Neural cell (in vitro differentiated cells): ENCODE measurements at regions not wholly inside any gene's neighbourhood (a gene's known extent, or its start where the extent isn't known, plus 50 kb on each side); places are given as distances from the start of the nearest gene placed in this dataset.

Source experiments
- H2AFZ ChIP-seq: fragments of 200-600, 300-800 bp; sonication (generic), shearing (Covaris generic); 2 replicates; pipeline ENCODE4 v1.6.0; 2014; ENCODE audit warnings: low read depth, mild to moderate bottlenecking, antibody characterized with exemption, low read length, moderate library complexity
- H3F3A ChIP-seq: fragments of 200-600 bp; shearing (Covaris generic); 2 replicates; pipeline ENCODE4 v1.6.1; 2016; ENCODE audit warnings: mild to moderate bottlenecking, moderate library complexity, mixed read lengths, antibody characterized with exemption, low read length; ENCODE audit not compliant: insufficient read depth, poor library complexity, severe bottlenecking
- H3K27ac ChIP-seq: fragments of 200-600, 300-800 bp; sonication (generic), shearing (Covaris generic); 2 replicates; pipeline ENCODE4 v1.5.1; 2014; ENCODE audit warnings: mild to moderate bottlenecking, low read length, moderate library complexity
- H3K27me3 ChIP-seq: fragments of 300-800, 200-600 bp; sonication (generic), shearing (Covaris generic); 2 replicates; pipeline ENCODE4 v1.6.0; 2014; ENCODE audit warnings: mild to moderate bottlenecking, low read depth, low read length, moderate library complexity; ENCODE audit not compliant: insufficient read depth
- H3K36me3 ChIP-seq: fragments of 300-800, 200-600 bp; sonication (generic), shearing (Covaris generic); 2 replicates; pipeline ENCODE4 v1.5.1; 2014; ENCODE audit warnings: mild to moderate bottlenecking, antibody characterized with exemption, low read length, moderate library complexity; ENCODE audit not compliant: insufficient read depth
- H3K4me2 ChIP-seq: fragments of 300-800, 200-600 bp; sonication (generic), shearing (Covaris generic); 2 replicates; pipeline ENCODE4 v1.6.0; 2014; ENCODE audit warnings: mild to moderate bottlenecking, low read length
- H3K4me3 ChIP-seq: fragments of 300-800, 200-600 bp; sonication (generic), shearing (Covaris generic); 2 replicates; pipeline ENCODE4 v1.5.1; 2014; ENCODE audit warnings: mild to moderate bottlenecking, low read length, moderate library complexity
- H3K79me2 ChIP-seq: fragments of 200-600 bp; shearing (Covaris generic); replicated peaks from 2 replicates; pipeline ENCODE4 v1.6.0; 2014; ENCODE audit warnings: mild to moderate bottlenecking, low read length, moderate library complexity; ENCODE audit not compliant: insufficient read depth
- H3K9ac ChIP-seq: fragments of 300-800, 200-600 bp; sonication (generic), shearing (Covaris generic); 2 replicates; pipeline ENCODE4 v1.6.1; 2016; ENCODE audit warnings: mild to moderate bottlenecking, low read length, mixed read lengths
- H3K9me2 ChIP-seq: fragments of 200-600 bp; shearing (Covaris generic); 2 replicates; pipeline ENCODE4 v1.6.1; 2016; ENCODE audit warnings: mild to moderate bottlenecking, low read length, mixed read lengths; ENCODE audit not compliant: insufficient read depth
- H3K9me3 ChIP-seq: fragments of 200-600, 300-800 bp; sonication (generic), shearing (Covaris generic); 2 replicates; pipeline ENCODE4 v1.6.1; 2016; ENCODE audit warnings: mild to moderate bottlenecking, mixed run types, low read length, moderate library complexity, mixed read lengths
- H4K20me1 ChIP-seq: fragments of 200-600 bp; shearing (Covaris generic); 2 replicates; pipeline ENCODE4 v1.6.1; 2016; ENCODE audit warnings: mild to moderate bottlenecking, mixed run types; ENCODE audit not compliant: insufficient read depth
- EP300 ChIP-seq: fragments of 450-650 bp; conservative IDR thresholded peaks from 2 replicates; pipeline ENCODE4 v1.6.1; 2014; ENCODE audit warnings: antibody characterized with exemption, mild to moderate bottlenecking, moderate library complexity; ENCODE audit not compliant: poor library complexity, severe bottlenecking
- EZH2 ChIP-seq: fragments of 200-600, 300-800 bp; shearing (Covaris generic), sonication (generic); IDR thresholded peaks from 2 replicates; pipeline ENCODE4 v1.6.1; 2014; ENCODE audit warnings: antibody characterized with exemption, low read length, borderline replicate concordance, mild to moderate bottlenecking; ENCODE audit not compliant: insufficient read depth, poor library complexity, severe bottlenecking
- MXI1 ChIP-seq: fragments of 450-650 bp; conservative IDR thresholded peaks from 2 replicates; pipeline ENCODE4 v1.6.1; 2014; ENCODE audit warnings: antibody characterized with exemption, mild to moderate bottlenecking; ENCODE audit not compliant: poor library complexity, severe bottlenecking
- POLR2AphosphoS5 ChIP-seq: IDR thresholded peaks from 2 replicates; pipeline ENCODE4 v1.6.1; 2012
- RAD21 ChIP-seq: fragments of 450-650 bp; conservative IDR thresholded peaks from 2 replicates; pipeline ENCODE4 v1.6.1; 2014; ENCODE audit warnings: antibody characterized with exemption, mild to moderate bottlenecking, moderate library complexity
- REST ChIP-seq: IDR thresholded peaks from 2 replicates; pipeline ENCODE4 v1.6.1; 2012; ENCODE audit warnings: borderline replicate concordance
- SMC3 ChIP-seq: fragments of 450-650 bp; conservative IDR thresholded peaks from 2 replicates; pipeline ENCODE4 v1.6.1; 2014; ENCODE audit warnings: antibody characterized with exemption, mild to moderate bottlenecking, moderate library complexity; ENCODE audit not compliant: poor library complexity
- TAF1 ChIP-seq: IDR thresholded peaks from 2 replicates; pipeline ENCODE4 v1.6.1; 2012; ENCODE audit warnings: low read depth
- TF ChIP-seq, protein P1 (sequence below): fragments of 450-650 bp; IDR thresholded peaks from 2 replicates; pipeline ENCODE4 v1.5.1; 2014; ENCODE audit warnings: antibody characterized with exemption, mild to moderate bottlenecking, moderate library complexity; ENCODE audit not compliant: poor library complexity, severe bottlenecking

GRCh38 chr2:122598784-122599183 is 843.3 kb downstream of the TSN start:
- Histone ChIP-seq H2AFZ (no peak overlapping the region), H4K20me1 (no peaks in the 10 kb centered on the region), H3F3A (no peaks in the 10 kb centered on the region), H3K4me3 (no peak overlapping the region), H3K36me3 (no peaks in the 10 kb centered on the region), H3K79me2 (no peaks in the 10 kb centered on the region), H3K9me2 (no peaks in the 10 kb centered on the region), H3K9me3 (no peaks in the 10 kb centered on the region), H3K9ac (no peak overlapping the region), H3K27me3 (no peaks in the 10 kb centered on the region), H3K27ac (no peak overlapping the region), H3K4me2 (no peak overlapping the region)
- TF ChIP-seq RAD21: no peak
- no peak for TF ChIP-seq REST
- TF ChIP-seq TAF1: no peak
- no peak for TF ChIP-seq POLR2AphosphoS5
- no peak for TF ChIP-seq EP300
- no peak for TF ChIP-seq EZH2
- TF ChIP-seq MXI1: no peak
- no peak for TF ChIP-seq SMC3
- TF ChIP-seq, protein P1, sequence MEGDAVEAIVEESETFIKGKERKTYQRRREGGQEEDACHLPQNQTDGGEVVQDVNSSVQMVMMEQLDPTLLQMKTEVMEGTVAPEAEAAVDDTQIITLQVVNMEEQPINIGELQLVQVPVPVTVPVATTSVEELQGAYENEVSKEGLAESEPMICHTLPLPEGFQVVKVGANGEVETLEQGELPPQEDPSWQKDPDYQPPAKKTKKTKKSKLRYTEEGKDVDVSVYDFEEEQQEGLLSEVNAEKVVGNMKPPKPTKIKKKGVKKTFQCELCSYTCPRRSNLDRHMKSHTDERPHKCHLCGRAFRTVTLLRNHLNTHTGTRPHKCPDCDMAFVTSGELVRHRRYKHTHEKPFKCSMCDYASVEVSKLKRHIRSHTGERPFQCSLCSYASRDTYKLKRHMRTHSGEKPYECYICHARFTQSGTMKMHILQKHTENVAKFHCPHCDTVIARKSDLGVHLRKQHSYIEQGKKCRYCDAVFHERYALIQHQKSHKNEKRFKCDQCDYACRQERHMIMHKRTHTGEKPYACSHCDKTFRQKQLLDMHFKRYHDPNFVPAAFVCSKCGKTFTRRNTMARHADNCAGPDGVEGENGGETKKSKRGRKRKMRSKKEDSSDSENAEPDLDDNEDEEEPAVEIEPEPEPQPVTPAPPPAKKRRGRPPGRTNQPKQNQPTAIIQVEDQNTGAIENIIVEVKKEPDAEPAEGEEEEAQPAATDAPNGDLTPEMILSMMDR: no peak

- no peaks in the 10 kb centered on the region for H3F3A ChIP-seq
- no peak overlapping the region for H3K27ac ChIP-seq
- H4K20me1 ChIP-seq: no peaks in the 10 kb centered on the region
- H3K79me2 ChIP-seq: no peaks in the 10 kb centered on the region
- H3K27me3 ChIP-seq: no peaks in the 10 kb centered on the region
- no peaks in the 10 kb centered on the region for H3K9me2 ChIP-seq
- no peak overlapping the region for H3K4me2 ChIP-seq
- no peak overlapping the region for H3K9ac ChIP-seq
- no peak overlapping the region for H3K4me3 ChIP-seq
- H3K9me3 ChIP-seq: no peaks in the 10 kb centered on the region
- H2AFZ ChIP-seq: no peak overlapping the region
- no peak for TF ChIP-seq EP300
- TF ChIP-seq RAD21: no peak
- TF ChIP-seq REST: no peak
- TF ChIP-seq TAF1: no peak
- TF ChIP-seq, protein P1: no peak
- TF ChIP-seq MXI1: no peak
- TF ChIP-seq EZH2: no peak
- no peak for TF ChIP-seq SMC3
- no peaks in the 10 kb centered on the region for H3K36me3 ChIP-seq
Observed at GRCh38 chr2:122610948-122611609, 855.6 kb downstream of the TSN start.
